ENCODE measurements at regions not wholly inside any gene's neighbourhood (a gene's known extent, or its start where the extent isn't known, plus 50 kb on each side); places are given as distances from the start of the nearest gene placed in this dataset.

- TF ChIP-seq CREB5 (CRISPR knock-in tag; IDR thresholded peaks at IDR 0.05; ENCODE audit: low read depth) (no peak), ARNTL (CRISPR knock-in tag; IDR thresholded peaks at IDR 0.05; ENCODE audit: borderline replicate concordance, low read depth) (no peak), ZC3H10 (CRISPR knock-in tag; IDR thresholded peaks at IDR 0.05) (no peak), ESRRG (CRISPR knock-in tag; IDR thresholded peaks at IDR 0.05) (no peak), BACH2 (CRISPR knock-in tag; IDR thresholded peaks at IDR 0.05; ENCODE audit: borderline replicate concordance) (no peak), CSRNP3 (CRISPR knock-in tag; IDR thresholded peaks at IDR 0.05) (no peak)
Observed at GRCh38 chr2:147485210-147485851, 359.5 kb upstream of the ACVR2A start (continued).

- TF ChIP-seq ZFP3 (CRISPR knock-in tag; IDR thresholded peaks at IDR 0.05) (no peak), GLIS3 (CRISPR knock-in tag; IDR thresholded peaks at IDR 0.05) (no peak), ZC3H10 (CRISPR knock-in tag; IDR thresholded peaks at IDR 0.05) (no peak), ZFP30 (CRISPR knock-in tag; IDR thresholded peaks at IDR 0.05) (no peak)
- no peak for ATAC-seq
Observed at GRCh38 chr2:147483911-147484310, 360.9 kb upstream of the ACVR2A start.

- ATAC-seq = no peak
- no peak for TF ChIP-seq TOX (CRISPR knock-in tag; IDR thresholded peaks at IDR 0.05; ENCODE audit: borderline replicate concordance)
- no peak for TF ChIP-seq OSR1 (CRISPR knock-in tag; IDR thresholded peaks at IDR 0.05)
- no peak for TF ChIP-seq POU6F1 (CRISPR knock-in tag; IDR thresholded peaks at IDR 0.05; ENCODE audit: borderline replicate concordance, low read depth)
- no peak for TF ChIP-seq ZNF70 (CRISPR knock-in tag; IDR thresholded peaks at IDR 0.05)
- no peak for TF ChIP-seq ISL1 (CRISPR knock-in tag; IDR thresholded peaks at IDR 0.05)
- no peak for TF ChIP-seq ZNF8 (CRISPR knock-in tag; IDR thresholded peaks at IDR 0.05)
- TF ChIP-seq CSDC2 (CRISPR knock-in tag; IDR thresholded peaks at IDR 0.05) = no peak
- TF ChIP-seq PPARA (CRISPR knock-in tag; IDR thresholded peaks at IDR 0.05; ENCODE audit: borderline replicate concordance) = no peak
- no peak for TF ChIP-seq RARB (CRISPR knock-in tag; IDR thresholded peaks at IDR 0.05)
- TF ChIP-seq TSHZ2 (CRISPR knock-in tag; IDR thresholded peaks at IDR 0.05) = no peak
- no peak for TF ChIP-seq GLIS3 (CRISPR knock-in tag; IDR thresholded peaks at IDR 0.05)
- no peak for TF ChIP-seq ZFP30 (CRISPR knock-in tag; IDR thresholded peaks at IDR 0.05)
- TF ChIP-seq CSRNP3 (CRISPR knock-in tag; IDR thresholded peaks at IDR 0.05) = no peak
- TF ChIP-seq ARNTL (CRISPR knock-in tag; IDR thresholded peaks at IDR 0.05; ENCODE audit: borderline replicate concordance, low read depth) = no peak
- TF ChIP-seq ZC3H10 (CRISPR knock-in tag; IDR thresholded peaks at IDR 0.05) = no peak
- TF ChIP-seq ESRRG (CRISPR knock-in tag; IDR thresholded peaks at IDR 0.05) = no peak
- no peak for TF ChIP-seq CREB5 (CRISPR knock-in tag; IDR thresholded peaks at IDR 0.05; ENCODE audit: low read depth)
- TF ChIP-seq ZFP3 (CRISPR knock-in tag; IDR thresholded peaks at IDR 0.05) = no peak
- TF ChIP-seq ZNF565 (CRISPR knock-in tag; conservative IDR thresholded peaks at IDR 0.05; ENCODE audit: low read depth) = no peak
Observed at GRCh38 chr2:147482916-147483669, 361.7 kb upstream of the ACVR2A start.
